SK-N-SH (cell line): ENCODE measurements at regions not wholly inside any gene's neighbourhood (a gene's known extent, or its start where the extent isn't known, plus 50 kb on each side); places are given as distances from the start of the nearest gene placed in this dataset.

Source experiments
- CHD2 ChIP-seq: fragments of 150-350 bp; IDR thresholded peaks from 2 replicates; pipeline ENCODE4 v1.6.1; 2018; ENCODE audit warnings: low read length; ENCODE audit not compliant: partially characterized antibody
- ELF1 ChIP-seq: IDR thresholded peaks from 2 replicates; pipeline ENCODE4 v1.4.0; 2012
- FOXJ3 ChIP-seq: sonication (generic); formaldehyde crosslinking; IDR thresholded peaks from 2 replicates; pipeline ENCODE4 v1.5.1; 2020; ENCODE audit warnings: mild to moderate bottlenecking, missing genetic modification reagents
- GABPA ChIP-seq: IDR thresholded peaks from 2 replicates; pipeline ENCODE4 v1.4.0; 2012; ENCODE audit warnings: low read depth, mild to moderate bottlenecking
- GATA2 ChIP-seq: sonication (generic); formaldehyde crosslinking; IDR thresholded peaks from 2 replicates; pipeline ENCODE4 v1.5.0; 2020; ENCODE audit warnings: mild to moderate bottlenecking, missing genetic modification reagents
- POLR2AphosphoS5 ChIP-seq: IDR thresholded peaks from 2 replicates; pipeline ENCODE4 v1.6.1; 2012; ENCODE audit warnings: low read depth, low read length
- RCOR1 ChIP-seq: fragments of 150-350 bp; IDR thresholded peaks from 2 replicates; pipeline ENCODE4 v1.6.1; 2017; ENCODE audit warnings: antibody characterized with exemption, low read length
- REST ChIP-seq: IDR thresholded peaks from 2 replicates; pipeline ENCODE4 v1.6.1; 2012; ENCODE audit warnings: mild to moderate bottlenecking, low read depth, low read length, moderate library complexity
- ZBTB33 ChIP-seq: IDR thresholded peaks from 2 replicates; pipeline ENCODE4 v1.4.0; 2012; ENCODE audit warnings: low read depth, borderline replicate concordance
- TF ChIP-seq, protein P1 (sequence below): fragments of 200-600 bp; sonication (generic); IDR thresholded peaks from 2 replicates; pipeline ENCODE4 v1.6.1; 2017; ENCODE audit warnings: antibody characterized with exemption, mild to moderate bottlenecking, moderate library complexity

GRCh38 chr12:92038476-92038875 lies 107.2 kb downstream of the BTG1 start:
- TF ChIP-seq POLR2AphosphoS5 (no peak), FOXJ3 (CRISPR knock-in tag) (no peak), GABPA (no peak), ZBTB33 (no peak), ELF1 (no peak), RCOR1 (no peak), GATA2 (CRISPR knock-in tag) (no peak), REST (no peak), CHD2 (no peak)
- TF ChIP-seq, protein P1, sequence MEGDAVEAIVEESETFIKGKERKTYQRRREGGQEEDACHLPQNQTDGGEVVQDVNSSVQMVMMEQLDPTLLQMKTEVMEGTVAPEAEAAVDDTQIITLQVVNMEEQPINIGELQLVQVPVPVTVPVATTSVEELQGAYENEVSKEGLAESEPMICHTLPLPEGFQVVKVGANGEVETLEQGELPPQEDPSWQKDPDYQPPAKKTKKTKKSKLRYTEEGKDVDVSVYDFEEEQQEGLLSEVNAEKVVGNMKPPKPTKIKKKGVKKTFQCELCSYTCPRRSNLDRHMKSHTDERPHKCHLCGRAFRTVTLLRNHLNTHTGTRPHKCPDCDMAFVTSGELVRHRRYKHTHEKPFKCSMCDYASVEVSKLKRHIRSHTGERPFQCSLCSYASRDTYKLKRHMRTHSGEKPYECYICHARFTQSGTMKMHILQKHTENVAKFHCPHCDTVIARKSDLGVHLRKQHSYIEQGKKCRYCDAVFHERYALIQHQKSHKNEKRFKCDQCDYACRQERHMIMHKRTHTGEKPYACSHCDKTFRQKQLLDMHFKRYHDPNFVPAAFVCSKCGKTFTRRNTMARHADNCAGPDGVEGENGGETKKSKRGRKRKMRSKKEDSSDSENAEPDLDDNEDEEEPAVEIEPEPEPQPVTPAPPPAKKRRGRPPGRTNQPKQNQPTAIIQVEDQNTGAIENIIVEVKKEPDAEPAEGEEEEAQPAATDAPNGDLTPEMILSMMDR = no peak
